Neutrophil (primary cell): ENCODE measurements at regions not wholly inside any gene's neighbourhood (a gene's known extent, or its start where the extent isn't known, plus 50 kb on each side); places are given as distances from the start of the nearest gene placed in this dataset.

Experiments used
- H3K27ac ChIP-seq: fragments of 200-600 bp; sonication (generic); 2 replicates; pipeline ENCODE4 v1.5.1; 2016; ENCODE audit warnings: mild to moderate bottlenecking, moderate library complexity
- H3K27me3 ChIP-seq: fragments of 200-600 bp; sonication (generic); 2 replicates; pipeline ENCODE4 v1.6.0; 2016; ENCODE audit warnings: mild to moderate bottlenecking
- H3K36me3 ChIP-seq: fragments of 200-600 bp; sonication (generic); 2 replicates; pipeline ENCODE4 v1.5.1; 2017
- H3K4me1 ChIP-seq, 2 experiments: fragments of 200-600 bp in 1 of 2; sonication (generic) in 1 of 2; 1 replicate in 1 of 2; 2 replicates in 1 of 2; pipeline versions ENCODE4 v1.5.1 to v1.6.1; 2013 to 2016; ENCODE audit warnings: low read depth in 1 of 2, low read length in 1 of 2, mild to moderate bottlenecking in 1 of 2, moderate library complexity in 1 of 2; ENCODE audit not compliant: control insufficient read depth in 1 of 2, insufficient read depth in 1 of 2
- H3K4me3 ChIP-seq, 2 experiments: fragments of 200-600 bp in 1 of 2; sonication (generic) in 1 of 2; 1 replicate in 1 of 2; 2 replicates in 1 of 2; pipeline ENCODE4 v1.5.1; 2013 to 2016; ENCODE audit warnings: low read depth in 1 of 2, low read length in 1 of 2, mild to moderate bottlenecking in 1 of 2, moderate library complexity in 1 of 2
- H3K9me3 ChIP-seq: fragments of 200-600 bp; sonication (generic); 2 replicates; pipeline ENCODE4 v1.5.1; 2016
- CTCF ChIP-seq: fragments of 200-600 bp; sonication (generic); IDR thresholded peaks from 2 replicates; pipeline ENCODE4 v1.5.1; 2016; ENCODE audit warnings: antibody characterized with exemption

- no peak for TF ChIP-seq CTCF
- Histone ChIP-seq H3K36me3 (no peaks in the 10 kb centered on the region), H3K4me3 (no peak overlapping the region), H3K4me1 (peaks cover 10 to 12% of the 10 kb centered on the region in 2 experiments), H3K9me3 (peaks cover 5% of the 10 kb centered on the region), H3K27ac (no peak overlapping the region), H3K27me3 (no peaks in the 10 kb centered on the region)
Observed at GRCh38 chr12:127270193-127270592, 996.8 kb upstream of the TMEM132C start.

GRCh38 chr12:127271776-127272175 lies 995.2 kb upstream of the TMEM132C start:
- Histone ChIP-seq H3K27ac (no peak overlapping the region), H3K9me3 (peaks cover 5% of the 10 kb centered on the region), H3K36me3 (no peaks in the 10 kb centered on the region), H3K4me1 (peaks cover 10 to 12% of the 10 kb centered on the region in 2 experiments), H3K4me3 (no peak overlapping the region), H3K27me3 (no peaks in the 10 kb centered on the region)
- no peak for TF ChIP-seq CTCF

DNA sequence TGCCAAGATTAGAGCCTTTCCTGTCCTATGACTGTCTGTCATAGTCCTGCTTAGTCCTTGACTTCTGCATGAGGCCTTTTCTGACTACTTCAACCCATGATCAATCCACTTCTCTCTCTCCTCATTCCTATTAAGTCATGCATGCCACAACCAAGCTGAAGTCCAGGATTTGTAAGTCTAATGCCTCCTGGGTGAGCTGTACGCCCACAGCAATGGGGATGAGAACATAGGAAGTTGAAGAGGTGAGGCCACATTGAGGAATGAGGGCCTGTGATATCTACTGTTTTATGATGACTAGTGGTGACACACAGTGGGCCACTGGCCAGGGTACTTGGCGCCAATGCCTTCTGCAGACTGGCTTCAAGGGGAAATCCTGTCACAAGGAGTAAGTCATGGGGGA lies 994.1 kb upstream of the TMEM132C start:
- H3K4me3 ChIP-seq = no peak overlapping the region
- H3K4me1 ChIP-seq = peaks cover 10 to 12% of the 10 kb centered on the region in 2 experiments
- H3K27me3 ChIP-seq = no peaks in the 10 kb centered on the region
- H3K36me3 ChIP-seq = no peaks in the 10 kb centered on the region
- TF ChIP-seq CTCF = no peak
- peaks cover 2% of the 10 kb centered on the region for H3K9me3 ChIP-seq
- H3K27ac ChIP-seq = no peak overlapping the region

GRCh38 chr12:127273626-127274025 lies 993.3 kb upstream of the TMEM132C start:
- H3K27me3 ChIP-seq = peaks cover 5% of the 10 kb centered on the region
- no peak overlapping the region for H3K27ac ChIP-seq

DNA sequence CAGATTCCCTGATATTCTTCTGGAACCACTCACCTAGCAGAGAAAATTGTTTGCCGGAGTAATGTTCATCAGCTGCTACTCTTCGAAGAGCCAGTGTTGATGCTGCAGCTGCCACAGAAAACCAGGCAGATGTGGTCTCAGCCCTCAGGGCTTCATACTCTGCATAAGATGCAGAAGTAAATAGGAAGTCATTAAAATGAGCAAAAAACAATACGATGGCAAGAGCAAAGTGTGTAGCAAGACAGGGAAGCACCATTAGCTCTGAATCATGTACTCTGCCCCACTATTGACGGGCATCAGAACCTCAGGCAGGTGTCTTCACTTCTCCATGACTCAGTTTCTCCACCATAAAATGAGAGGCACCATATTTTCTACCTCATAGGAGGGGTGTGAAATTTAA lies 991.6 kb upstream of the TMEM132C start:
- peaks cover 5% of the 10 kb centered on the region for H3K27me3 ChIP-seq
- H3K36me3 ChIP-seq = no peaks in the 10 kb centered on the region
- no peak for TF ChIP-seq CTCF
- H3K9me3 ChIP-seq = no peaks in the 10 kb centered on the region
- peaks cover 6% of the 10 kb centered on the region in 2 experiments for H3K4me1 ChIP-seq
- H3K27ac ChIP-seq = no peak overlapping the region
- H3K4me3 ChIP-seq = no peak overlapping the region

More at GRCh38 chr12:127273626-127274025, 993.3 kb upstream of the TMEM132C start:
- no peak overlapping the region for H3K4me3 ChIP-seq
- H3K36me3 ChIP-seq = no peaks in the 10 kb centered on the region
- TF ChIP-seq CTCF = no peak
- H3K4me1 ChIP-seq = peaks cover 10 to 12% of the 10 kb centered on the region in 2 experiments
- H3K9me3 ChIP-seq = no peaks in the 10 kb centered on the region

DNA sequence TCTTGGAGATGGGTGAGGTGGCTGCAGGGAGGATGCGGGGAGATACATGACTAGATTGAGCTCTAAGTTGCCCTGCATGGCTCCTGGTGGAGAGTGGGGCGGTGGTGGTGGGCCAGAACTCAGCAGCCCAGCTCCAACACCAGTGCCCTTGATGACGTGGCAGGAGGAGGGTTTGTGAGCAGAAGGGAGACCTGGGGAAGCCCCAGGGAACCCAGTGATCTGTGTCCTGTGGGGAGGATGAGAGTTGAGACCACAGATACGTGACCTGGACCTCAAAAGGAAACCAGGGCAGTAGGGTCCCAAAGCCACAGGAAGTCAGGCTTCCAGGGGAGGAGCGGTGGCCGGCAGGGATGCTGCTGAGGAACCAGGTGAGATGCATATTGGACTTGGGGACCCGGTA lies 989.1 kb upstream of the TMEM132C start:
- no peaks in the 10 kb centered on the region for H3K4me1 ChIP-seq
- TF ChIP-seq CTCF = no peak
- no peaks in the 10 kb centered on the region for H3K36me3 ChIP-seq
- H3K27ac ChIP-seq = no peak overlapping the region
- no peaks in the 10 kb centered on the region for H3K9me3 ChIP-seq
- no peak overlapping the region for H3K4me3 ChIP-seq
- H3K27me3 ChIP-seq = peaks cover 12% of the 10 kb centered on the region
